ENCODE measurements at regions not wholly inside any gene's neighbourhood (a gene's known extent, or its start where the extent isn't known, plus 50 kb on each side); places are given as distances from the start of the nearest gene placed in this dataset.

DNA sequence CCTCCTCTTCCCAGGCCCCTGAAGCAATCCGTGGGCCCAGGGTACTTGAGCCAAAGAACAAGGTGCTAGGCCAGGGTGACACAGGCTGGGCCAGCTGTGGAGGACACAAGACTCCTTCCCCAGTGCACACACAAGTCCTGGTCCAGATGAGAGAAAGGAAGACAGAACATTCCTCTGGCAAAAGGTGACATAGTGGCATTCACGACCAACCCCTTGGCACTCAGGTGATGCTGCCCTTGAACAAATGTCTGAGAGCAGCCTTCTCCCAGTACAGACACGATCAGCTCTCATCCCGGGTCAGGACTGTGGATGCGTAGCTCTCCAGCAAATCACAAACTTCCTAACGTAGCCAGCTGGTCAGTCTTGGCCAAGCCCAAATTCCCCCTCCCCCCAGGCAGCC, 118.5 kb downstream of the OAT start:
- intact Hi-C loops (cut with DNase I): no loop called here
- Histone ChIP-seq H3K27me3 (no peaks in the 10 kb centered on the region), H3K4me3 (no peak overlapping the region), H3K27ac (no peak overlapping the region), H3K4me1 (peaks cover 0 to 8% (median 0%) of the 10 kb centered on the region in 4 donors), H3K36me3 (no peaks in the 10 kb centered on the region), H3K9me3 (no peaks in the 10 kb centered on the region)
- DNase-seq: peak; percentile 40
- TF ChIP-seq POLR2AphosphoS5 (IDR thresholded peaks at IDR 0.05) (no peak), EP300 (IDR thresholded peaks at IDR 0.05) (no peak), POLR2A (IDR thresholded peaks at IDR 0.05) (no peak)
- TF ChIP-seq, protein P1, sequence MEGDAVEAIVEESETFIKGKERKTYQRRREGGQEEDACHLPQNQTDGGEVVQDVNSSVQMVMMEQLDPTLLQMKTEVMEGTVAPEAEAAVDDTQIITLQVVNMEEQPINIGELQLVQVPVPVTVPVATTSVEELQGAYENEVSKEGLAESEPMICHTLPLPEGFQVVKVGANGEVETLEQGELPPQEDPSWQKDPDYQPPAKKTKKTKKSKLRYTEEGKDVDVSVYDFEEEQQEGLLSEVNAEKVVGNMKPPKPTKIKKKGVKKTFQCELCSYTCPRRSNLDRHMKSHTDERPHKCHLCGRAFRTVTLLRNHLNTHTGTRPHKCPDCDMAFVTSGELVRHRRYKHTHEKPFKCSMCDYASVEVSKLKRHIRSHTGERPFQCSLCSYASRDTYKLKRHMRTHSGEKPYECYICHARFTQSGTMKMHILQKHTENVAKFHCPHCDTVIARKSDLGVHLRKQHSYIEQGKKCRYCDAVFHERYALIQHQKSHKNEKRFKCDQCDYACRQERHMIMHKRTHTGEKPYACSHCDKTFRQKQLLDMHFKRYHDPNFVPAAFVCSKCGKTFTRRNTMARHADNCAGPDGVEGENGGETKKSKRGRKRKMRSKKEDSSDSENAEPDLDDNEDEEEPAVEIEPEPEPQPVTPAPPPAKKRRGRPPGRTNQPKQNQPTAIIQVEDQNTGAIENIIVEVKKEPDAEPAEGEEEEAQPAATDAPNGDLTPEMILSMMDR (IDR thresholded peaks at IDR 0.05): no peak
- whole genome bisulfite sequencing, 2 donors: 86 to 89% methylated on average over 6 of the region's 6 CpGs

DNA sequence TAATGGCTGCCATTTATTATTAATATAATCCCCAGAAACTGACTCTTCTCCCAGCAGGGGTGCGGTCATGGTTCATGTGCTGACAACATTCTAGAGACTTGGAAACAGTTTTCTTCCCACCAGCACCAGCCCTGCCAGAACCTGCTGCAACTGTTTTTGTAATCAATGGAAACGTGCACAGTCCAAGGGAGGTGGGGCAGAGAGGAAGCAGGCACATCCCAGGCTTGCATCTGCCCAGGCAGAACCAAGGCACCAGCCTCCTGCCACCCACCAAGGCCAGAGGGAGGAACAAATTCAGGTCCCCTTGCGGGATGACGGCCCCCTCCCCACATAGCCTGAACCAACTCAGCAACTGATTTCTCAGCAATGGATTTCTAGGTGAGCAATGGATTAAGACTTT, 119.0 kb downstream of the OAT start:
- no peaks in the 10 kb centered on the region for H3K9me3 ChIP-seq
- H3K4me1 ChIP-seq: peaks cover 0 to 13% (median 0%) of the 10 kb centered on the region in 4 donors
- H3K36me3 ChIP-seq: no peaks in the 10 kb centered on the region
- no peak overlapping the region for H3K4me3 ChIP-seq
- H3K27me3 ChIP-seq: no peaks in the 10 kb centered on the region
- no peak overlapping the region for H3K27ac ChIP-seq
- DNase-seq: peak; percentile 46
- TF ChIP-seq, protein P1 (IDR thresholded peaks at IDR 0.05): no peak
- TF ChIP-seq EP300 (IDR thresholded peaks at IDR 0.05) (no peak), POLR2A (IDR thresholded peaks at IDR 0.05) (no peak), POLR2AphosphoS5 (IDR thresholded peaks at IDR 0.05) (no peak)
- WGBS, 2 donors: 76 to 86% methylated on average over 4 of the region's 4 CpGs
- intact Hi-C loops (cut with DNase I): no loop called here

DNA sequence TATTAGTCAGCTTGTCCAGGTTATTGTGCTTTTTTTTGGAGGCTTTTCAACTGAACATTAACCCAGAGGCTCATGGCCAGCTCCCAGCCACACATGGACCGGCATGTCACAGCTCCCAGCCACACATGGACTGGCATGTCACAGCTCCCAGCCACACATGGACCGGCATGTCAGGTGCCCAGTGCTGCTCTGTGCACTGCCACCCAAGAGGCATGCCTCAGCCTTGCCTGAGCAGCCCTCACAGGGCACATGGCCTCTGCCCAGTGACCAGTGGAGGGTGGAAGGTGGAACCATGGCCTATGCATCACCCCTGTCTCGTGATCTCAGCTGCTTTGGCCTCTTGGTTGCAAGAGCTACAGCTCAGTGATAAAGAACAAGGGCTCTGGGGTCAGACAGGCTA, 119.8 kb downstream of the OAT start:
- DNase-seq: peak; percentile 43
- intact Hi-C loops (cut with DNase I): no loop called here
- WGBS, 2 donors: 74 to 84% methylated on average over 3 of the region's 3 CpGs
- Histone ChIP-seq H3K4me1 (peaks cover 0 to 18% (median 0%) of the 10 kb centered on the region in 4 donors), H3K27me3 (no peaks in the 10 kb centered on the region), H3K27ac (no peak overlapping the region), H3K36me3 (no peaks in the 10 kb centered on the region), H3K9me3 (no peaks in the 10 kb centered on the region), H3K4me3 (no peak overlapping the region)
- TF ChIP-seq, protein P1 (IDR thresholded peaks at IDR 0.05): no peak
- TF ChIP-seq EP300 (IDR thresholded peaks at IDR 0.05): no peak
- no peak for TF ChIP-seq POLR2AphosphoS5 (IDR thresholded peaks at IDR 0.05)
- no peak for TF ChIP-seq POLR2A (IDR thresholded peaks at IDR 0.05)

DNA sequence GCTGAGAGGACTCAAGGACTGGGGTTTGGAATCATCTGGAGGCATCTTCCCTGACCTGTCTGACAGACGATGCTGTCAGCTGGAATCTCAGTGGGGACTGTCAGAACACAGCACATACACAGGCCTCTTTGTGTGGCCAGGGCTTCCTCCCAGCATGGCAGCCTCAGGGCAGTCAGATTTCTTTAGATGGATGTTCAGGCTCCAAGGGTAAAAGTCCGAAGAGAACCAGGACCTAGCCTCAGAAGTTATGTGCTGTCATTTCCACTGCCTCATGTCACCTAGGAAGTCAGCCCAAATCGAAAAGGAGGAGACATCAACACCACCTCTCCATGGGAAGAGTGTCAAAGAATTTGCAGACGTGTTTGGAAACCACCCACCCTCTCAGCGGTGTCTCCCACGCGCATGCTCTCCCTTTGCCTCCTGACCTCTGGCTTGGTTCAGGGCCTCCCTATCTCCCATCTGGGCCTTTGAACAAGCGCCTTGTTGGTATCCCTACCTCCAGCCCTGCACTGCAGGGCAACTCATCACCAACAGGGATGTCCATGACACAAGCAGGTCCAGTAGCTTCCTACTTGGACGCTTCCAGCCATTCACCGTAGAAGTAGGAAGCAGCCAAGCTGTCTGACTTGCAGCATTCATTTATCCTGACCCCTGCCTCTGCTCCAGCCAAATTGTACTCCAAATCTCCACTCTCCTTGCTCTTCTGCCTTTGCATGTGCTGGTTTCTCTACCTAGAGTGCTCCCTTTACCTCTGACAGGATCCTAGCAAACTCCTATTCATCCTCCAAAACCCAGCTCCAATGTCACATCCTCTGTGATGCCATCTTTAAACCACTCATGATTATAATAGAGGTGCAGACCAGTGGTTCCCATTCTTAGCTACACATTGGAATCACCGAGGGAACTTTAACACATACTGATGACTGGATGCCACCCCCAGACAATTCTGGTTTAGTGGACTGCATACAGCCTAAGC, 121.6 kb downstream of the OAT start:
- H3K27me3 ChIP-seq: no peaks in the 10 kb centered on the region
- WGBS, 2 donors: 89% methylated on average over 11 of the region's 11 CpGs
- TF ChIP-seq, protein P1 (IDR thresholded peaks at IDR 0.05): no peak
- TF ChIP-seq EP300 (IDR thresholded peaks at IDR 0.05) (no peak), POLR2AphosphoS5 (IDR thresholded peaks at IDR 0.05) (no peak)
- no peak for DNase-seq
- H3K36me3 ChIP-seq: no peaks in the 10 kb centered on the region
- no peak overlapping the region for H3K4me3 ChIP-seq
- intact Hi-C loops (cut with DNase I): no loop called here
- no peak overlapping the region for H3K27ac ChIP-seq
- no peaks in the 10 kb centered on the region for H3K9me3 ChIP-seq
- H3K4me1 ChIP-seq: peaks cover 0 to 10% (median 0%) of the 10 kb centered on the region in 4 donors

Measured in sigmoid colon (tissue), 6 donors.